HEK293 (cell line): ENCODE measurements at regions not wholly inside any gene's neighbourhood (a gene's known extent, or its start where the extent isn't known, plus 50 kb on each side); places are given as distances from the start of the nearest gene placed in this dataset.

Experiments used
- CTCF ChIA-PET: fragments of 350-600 bp; formaldehyde crosslinking; extraction: SDS; loops from one replicate; lab custom pipeline; 2021; ENCODE audit warnings: antibody characterized with exemption; lab: Yijun Ruan, JAX
- POLR2A ChIA-PET: fragments of 300-600 bp; formaldehyde crosslinking; extraction: SDS; loops from one replicate; lab custom pipeline; 2020; ENCODE audit warnings: antibody characterized with exemption, inconsistent platforms; lab: Yijun Ruan, JAX
- H3K27ac ChIP-seq: fragments of 200-500 bp; sonication (Bioruptor generic); 2 replicates; pipeline ENCODE4 v1.5.1; 2014; ENCODE audit warnings: low read depth, low read length, control low read depth, inconsistent platforms; ENCODE audit errors: extremely low read depth
- H3K36me3 ChIP-seq, 2 experiments: fragments of 200-500 bp in 1 of 2; sonication (Bioruptor generic) in 1 of 2; 1 replicate in 1 of 2; 2 replicates in 1 of 2; pipeline ENCODE4 v1.5.1; 2014 to 2017; ENCODE audit warnings: inconsistent platforms in 2 of 2, low read length in 2 of 2; ENCODE audit not compliant: control insufficient read depth in 2 of 2, insufficient read depth in 1 of 2
- H3K4me1 ChIP-seq: fragments of 200-500 bp; sonication (Bioruptor generic); 2 replicates; pipeline ENCODE4 v1.5.1; 2014; ENCODE audit warnings: mild to moderate bottlenecking, low read length, inconsistent platforms; ENCODE audit not compliant: control insufficient read depth, insufficient read depth
- H3K4me3 ChIP-seq: 2 replicates; pipeline ENCODE4 v1.5.1; 2011; ENCODE audit warnings: low read depth, mild to moderate bottlenecking, control low read depth, low read length, moderate library complexity
- H3K9me3 ChIP-seq: fragments of 200-500 bp; sonication (Bioruptor generic); 2 replicates; pipeline ENCODE4 v1.5.1; 2014; ENCODE audit warnings: low read depth, low read length, inconsistent platforms; ENCODE audit not compliant: control insufficient read depth, insufficient read depth
- AEBP2 ChIP-seq: fragments of 450-650 bp; formaldehyde crosslinking; IDR thresholded peaks from 2 replicates; pipeline ENCODE4 v1.5.1; 2016; ENCODE audit warnings: missing biosample characterization, missing genetic modification characterization, borderline replicate concordance
- HIC1 ChIP-seq: fragments of 450-650 bp; formaldehyde crosslinking; IDR thresholded peaks from 2 replicates; pipeline ENCODE4 v1.5.1; 2016; ENCODE audit warnings: missing biosample characterization, missing genetic modification characterization
- KLF10 ChIP-seq: fragments of 450-650 bp; IDR thresholded peaks from 2 replicates; pipeline ENCODE4 v1.5.1; 2018; ENCODE audit warnings: missing biosample characterization, mild to moderate bottlenecking, missing genetic modification characterization
- KLF17 ChIP-seq: fragments of 450-650 bp; formaldehyde crosslinking; IDR thresholded peaks from 2 replicates; pipeline ENCODE4 v1.5.1; 2016; ENCODE audit warnings: missing biosample characterization, missing genetic modification characterization
- KLF7 ChIP-seq: fragments of 450-650 bp; formaldehyde crosslinking; IDR thresholded peaks from 2 replicates; pipeline ENCODE4 v1.5.1; 2016; ENCODE audit warnings: missing biosample characterization, missing genetic modification characterization, borderline replicate concordance
- OSR2 ChIP-seq: fragments of 450-650 bp; formaldehyde crosslinking; IDR thresholded peaks from 2 replicates; pipeline ENCODE4 v1.5.1; 2016; ENCODE audit warnings: missing biosample characterization, missing genetic modification characterization
- PRDM1 ChIP-seq: fragments of 450-650 bp; formaldehyde crosslinking; IDR thresholded peaks from 2 replicates; pipeline ENCODE4; 2016; ENCODE audit warnings: missing biosample characterization, missing genetic modification characterization
- SCRT2 ChIP-seq: fragments of 450-650 bp; formaldehyde crosslinking; IDR thresholded peaks from 2 replicates; pipeline ENCODE4 v1.5.1; 2016; ENCODE audit warnings: missing biosample characterization, missing genetic modification characterization
- WT1 ChIP-seq: fragments of 450-650 bp; formaldehyde crosslinking; IDR thresholded peaks from 2 replicates; pipeline ENCODE4 v1.5.1; 2016; ENCODE audit warnings: missing biosample characterization, missing genetic modification characterization
- ZBTB10 ChIP-seq: fragments of 450-650 bp; formaldehyde crosslinking; IDR thresholded peaks from 2 replicates; pipeline ENCODE4 v1.5.1; 2016; ENCODE audit warnings: missing biosample characterization, missing genetic modification characterization
- ZFP37 ChIP-seq: fragments of 450-650 bp; formaldehyde crosslinking; IDR thresholded peaks from 2 replicates; pipeline ENCODE4 v1.5.1; 2016; ENCODE audit warnings: missing biosample characterization, missing genetic modification characterization
- ZIC2 ChIP-seq: fragments of 450-650 bp; formaldehyde crosslinking; IDR thresholded peaks from 2 replicates; pipeline ENCODE4 v1.5.1; 2016; ENCODE audit warnings: missing biosample characterization, missing genetic modification characterization
- ZNF138 ChIP-seq: fragments of 450-650 bp; formaldehyde crosslinking; IDR thresholded peaks from 2 replicates; pipeline ENCODE4 v1.5.1; 2016; ENCODE audit warnings: missing biosample characterization, missing genetic modification characterization, borderline replicate concordance
- ZNF24 ChIP-seq: fragments of 450-650 bp; formaldehyde crosslinking; IDR thresholded peaks from 2 replicates; pipeline ENCODE4 v1.5.1; 2016; ENCODE audit warnings: missing biosample characterization, missing genetic modification characterization
- ZNF302 ChIP-seq: fragments of 450-650 bp; formaldehyde crosslinking; IDR thresholded peaks from 2 replicates; pipeline ENCODE4 v1.5.1; 2016; ENCODE audit warnings: missing biosample characterization, missing genetic modification characterization, low read depth
- ZNF366 ChIP-seq: fragments of 450-650 bp; formaldehyde crosslinking; conservative IDR thresholded peaks from 2 replicates; pipeline ENCODE4 v1.5.1; 2016; ENCODE audit warnings: missing biosample characterization, missing genetic modification characterization
- ZNF404 ChIP-seq: fragments of 450-650 bp; formaldehyde crosslinking; IDR thresholded peaks from 2 replicates; pipeline ENCODE4 v1.5.1; 2017; ENCODE audit warnings: missing biosample characterization, missing genetic modification characterization
- ZNF571 ChIP-seq: fragments of 450-650 bp; formaldehyde crosslinking; IDR thresholded peaks from 2 replicates; pipeline ENCODE4 v1.5.0; 2017; ENCODE audit warnings: missing biosample characterization, missing genetic modification characterization
- ZNF645 ChIP-seq: fragments of 450-650 bp; formaldehyde crosslinking; IDR thresholded peaks from 2 replicates; pipeline ENCODE4; 2016; ENCODE audit warnings: missing biosample characterization, missing genetic modification characterization
- ZNF677 ChIP-seq: fragments of 450-650 bp; IDR thresholded peaks from 2 replicates; pipeline ENCODE4 v1.5.0; 2018; ENCODE audit warnings: missing biosample characterization, mild to moderate bottlenecking, missing genetic modification characterization, moderate library complexity
- ZNF701 ChIP-seq: fragments of 450-650 bp; formaldehyde crosslinking; IDR thresholded peaks from 2 replicates; pipeline ENCODE4 v1.5.1; 2016; ENCODE audit warnings: missing biosample characterization, missing genetic modification characterization
- ZSCAN18 ChIP-seq: fragments of 450-650 bp; formaldehyde crosslinking; IDR thresholded peaks from 2 replicates; pipeline ENCODE4 v1.5.1; 2016; ENCODE audit warnings: missing biosample characterization, missing genetic modification characterization
- ZSCAN30 ChIP-seq: fragments of 450-650 bp; IDR thresholded peaks from 2 replicates; pipeline ENCODE4 v1.5.1; 2018; ENCODE audit warnings: missing biosample characterization, mild to moderate bottlenecking, missing genetic modification characterization, moderate library complexity

- H3K36me3 ChIP-seq: no peaks in the 10 kb centered on the region
- no peaks in the 10 kb centered on the region for H3K9me3 ChIP-seq
- no peak for TF ChIP-seq HIC1 (tag by site-specific recombination)
- TF ChIP-seq SCRT2 (tag by site-specific recombination): no peak
- TF ChIP-seq ZNF366 (tag by site-specific recombination): no peak
- no peak for TF ChIP-seq ZNF24
- TF ChIP-seq OSR2 (tag by site-specific recombination): no peak
- peak; percentile 93 for TF ChIP-seq PRDM1
- TF ChIP-seq, all 188 proteins: peak for 1
- ChIA-PET POLR2A (no interaction called here), CTCF (no interaction called here)
- no peak overlapping the region for H3K4me3 ChIP-seq
- H3K27ac ChIP-seq: no peak overlapping the region
- no peaks in the 10 kb centered on the region for H3K4me1 ChIP-seq
These were observed 281.7 kb downstream of the SKIDA1 start for GRCh38 chr10:21243748-21244257.

- Histone ChIP-seq H3K4me3 (no peak overlapping the region), H3K27ac (no peak overlapping the region), H3K36me3 (no peaks in the 10 kb centered on the region)
- POLR2A ChIA-PET: no interaction called here
- TF ChIP-seq SCRT2 (tag by site-specific recombination): peak; percentile 59
- no peak for TF ChIP-seq ZNF138 (tag by site-specific recombination)
- TF ChIP-seq, all 188 proteins: peak for 1
- no peaks in the 10 kb centered on the region for H3K4me1 ChIP-seq
- H3K9me3 ChIP-seq: no peaks in the 10 kb centered on the region
- CTCF ChIA-PET: no interaction called here
These were observed 282.6 kb downstream of the SKIDA1 start for GRCh38 chr10:21242915-21243314.

GRCh38 chr10:21238717-21239116 is 286.8 kb downstream of the SKIDA1 start:
- Histone ChIP-seq H3K36me3 (no peaks in the 10 kb centered on the region), H3K4me1 (no peaks in the 10 kb centered on the region), H3K4me3 (no peak overlapping the region), H3K27ac (no peak overlapping the region), H3K9me3 (no peaks in the 10 kb centered on the region)
- ChIA-PET POLR2A (no interaction called here), CTCF (no interaction called here)
- TF ChIP-seq WT1 (tag by site-specific recombination): no peak
- TF ChIP-seq ZSCAN30 (tag by site-specific recombination): no peak
- TF ChIP-seq ZNF571 (tag by site-specific recombination): no peak
- TF ChIP-seq ZFP37 (tag by site-specific recombination): no peak
- TF ChIP-seq ZNF302: no peak
- TF ChIP-seq KLF10 (tag by site-specific recombination): no peak
- no peak for TF ChIP-seq KLF17 (tag by site-specific recombination)
- no peak for TF ChIP-seq AEBP2 (tag by site-specific recombination)
- no peak for TF ChIP-seq KLF7 (tag by site-specific recombination)
- TF ChIP-seq ZIC2 (tag by site-specific recombination): no peak
- no peak for TF ChIP-seq ZNF701
- TF ChIP-seq ZBTB10 (tag by site-specific recombination): no peak
- no peak for TF ChIP-seq ZNF677 (tag by site-specific recombination)
- TF ChIP-seq ZNF404: no peak
- no peak for TF ChIP-seq ZSCAN18
- TF ChIP-seq ZNF645 (tag by site-specific recombination): no peak
